ENCODE measurements at regions not wholly inside any gene's neighbourhood (a gene's known extent, or its start where the extent isn't known, plus 50 kb on each side); places are given as distances from the start of the nearest gene placed in this dataset.
"Not testable (repeated sequence)": the region's sequence is repeated elsewhere in the genome, so short reads cannot be mapped to it uniquely, and the experiment has no call there.

- not testable (repeated sequence) for H3K36me3 ChIP-seq (ENCODE audit: control insufficient read depth, insufficient read depth, low read length); H3K9ac ChIP-seq (ENCODE audit: low read depth, low read length); H3K27ac ChIP-seq (ENCODE audit: low read depth, low read length); H3K4me3 ChIP-seq (ENCODE audit: low read depth, low read length); H3K27me3 ChIP-seq (ENCODE audit: control insufficient read depth, insufficient read depth, low read length); H3K4me1 ChIP-seq (ENCODE audit: control insufficient read depth, insufficient read depth, low read length)
- H3K9me3 ChIP-seq (ENCODE audit: control insufficient read depth, insufficient read depth, low read length): peaks cover 11% of the 10 kb centered on the region; the same call in 1 of the 2 replicates
Measured at GRCh38 chr10:63980870-63981269, 459.7 kb downstream of the REEP3 start.

GRCh38 chr10:63984061-63984460 is 462.9 kb downstream of the REEP3 start:
- H3K9me3 ChIP-seq (ENCODE audit: control insufficient read depth, insufficient read depth, low read length): peaks cover 25% of the 10 kb centered on the region
- H3K4me1 ChIP-seq (ENCODE audit: control insufficient read depth, insufficient read depth, low read length); H3K9ac ChIP-seq (ENCODE audit: low read depth, low read length): not testable (repeated sequence)

GRCh38 chr10:63986536-63986935 is 465.3 kb downstream of the REEP3 start:
- no peaks in the 10 kb centered on the region for H3K4me1 ChIP-seq (ENCODE audit: control insufficient read depth, insufficient read depth, low read length)
- no peaks in the 10 kb centered on the region for H3K36me3 ChIP-seq (ENCODE audit: control insufficient read depth, insufficient read depth, low read length)
- H3K4me3 ChIP-seq (ENCODE audit: low read depth, low read length): no peak overlapping the region
- H3K9ac ChIP-seq (ENCODE audit: low read depth, low read length): no peak overlapping the region
- H3K9me3 ChIP-seq (ENCODE audit: control insufficient read depth, insufficient read depth, low read length): peaks cover 44% of the 10 kb centered on the region
- H3K27ac ChIP-seq (ENCODE audit: low read depth, low read length): no peak overlapping the region
- H3K27me3 ChIP-seq (ENCODE audit: control insufficient read depth, insufficient read depth, low read length): no peaks in the 10 kb centered on the region

More at GRCh38 chr10:63984061-63984460, 462.9 kb downstream of the REEP3 start:
- H3K36me3 ChIP-seq (ENCODE audit: control insufficient read depth, insufficient read depth, low read length); H3K27me3 ChIP-seq (ENCODE audit: control insufficient read depth, insufficient read depth, low read length); H3K27ac ChIP-seq (ENCODE audit: low read depth, low read length); H3K4me3 ChIP-seq (ENCODE audit: low read depth, low read length): not testable (repeated sequence)

- Histone ChIP-seq H3K36me3 (ENCODE audit: control insufficient read depth, insufficient read depth, low read length) (no peaks in the 10 kb centered on the region), H3K4me1 (ENCODE audit: control insufficient read depth, insufficient read depth, low read length) (no peaks in the 10 kb centered on the region), H3K27ac (ENCODE audit: low read depth, low read length) (no peak overlapping the region), H3K4me3 (ENCODE audit: low read depth, low read length) (no peak overlapping the region), H3K9me3 (ENCODE audit: control insufficient read depth, insufficient read depth, low read length) (peaks cover 44% of the 10 kb centered on the region), H3K9ac (ENCODE audit: low read depth, low read length) (no peak overlapping the region), H3K27me3 (ENCODE audit: control insufficient read depth, insufficient read depth, low read length) (no peaks in the 10 kb centered on the region)
Measured at GRCh38 chr10:63987212-63987611, 466.0 kb downstream of the REEP3 start.

- no peaks in the 10 kb centered on the region for H3K4me1 ChIP-seq (ENCODE audit: control insufficient read depth, insufficient read depth, low read length)
- H3K4me3 ChIP-seq (ENCODE audit: low read depth, low read length): no peak overlapping the region
- H3K9me3 ChIP-seq (ENCODE audit: control insufficient read depth, insufficient read depth, low read length): peaks cover 16% of the 10 kb centered on the region
- H3K27me3 ChIP-seq (ENCODE audit: control insufficient read depth, insufficient read depth, low read length): no peaks in the 10 kb centered on the region
- H3K27ac ChIP-seq (ENCODE audit: low read depth, low read length): no peak overlapping the region
- no peaks in the 10 kb centered on the region for H3K36me3 ChIP-seq (ENCODE audit: control insufficient read depth, insufficient read depth, low read length)
- no peak overlapping the region for H3K9ac ChIP-seq (ENCODE audit: low read depth, low read length)
Measured at GRCh38 chr10:63994371-63994770, 473.2 kb downstream of the REEP3 start.

- H3K9ac ChIP-seq (ENCODE audit: low read depth, low read length): no peak overlapping the region
- no peaks in the 10 kb centered on the region for H3K27me3 ChIP-seq (ENCODE audit: control insufficient read depth, insufficient read depth, low read length)
- peaks cover 20% of the 10 kb centered on the region for H3K9me3 ChIP-seq (ENCODE audit: control insufficient read depth, insufficient read depth, low read length)
- no peak overlapping the region for H3K27ac ChIP-seq (ENCODE audit: low read depth, low read length)
- H3K36me3 ChIP-seq (ENCODE audit: control insufficient read depth, insufficient read depth, low read length): no peaks in the 10 kb centered on the region
- peaks cover 2% of the 10 kb centered on the region; the same call in 1 of the 2 replicates for H3K4me1 ChIP-seq (ENCODE audit: control insufficient read depth, insufficient read depth, low read length)
- H3K4me3 ChIP-seq (ENCODE audit: low read depth, low read length): no peak overlapping the region
Measured at GRCh38 chr10:64007157-64007556, 486.0 kb downstream of the REEP3 start.

- Histone ChIP-seq H3K9me3 (ENCODE audit: control insufficient read depth, insufficient read depth, low read length) (peaks cover 17% of the 10 kb centered on the region), H3K27ac (ENCODE audit: low read depth, low read length) (no peak overlapping the region), H3K9ac (ENCODE audit: low read depth, low read length) (no peak overlapping the region), H3K4me3 (ENCODE audit: low read depth, low read length) (no peak overlapping the region), H3K4me1 (ENCODE audit: control insufficient read depth, insufficient read depth, low read length) (peaks cover 6% of the 10 kb centered on the region; the same call in 1 of the 2 replicates), H3K36me3 (ENCODE audit: control insufficient read depth, insufficient read depth, low read length) (no peaks in the 10 kb centered on the region), H3K27me3 (ENCODE audit: control insufficient read depth, insufficient read depth, low read length) (no peaks in the 10 kb centered on the region)
Measured at GRCh38 chr10:64010711-64011110, 489.5 kb downstream of the REEP3 start.

- no peaks in the 10 kb centered on the region for H3K27me3 ChIP-seq (ENCODE audit: control insufficient read depth, insufficient read depth, low read length)
- no peak overlapping the region; the same call in 1 of the 2 replicates for H3K4me3 ChIP-seq (ENCODE audit: low read depth, low read length)
- H3K36me3 ChIP-seq (ENCODE audit: control insufficient read depth, insufficient read depth, low read length): no peaks in the 10 kb centered on the region
- no peak overlapping the region for H3K27ac ChIP-seq (ENCODE audit: low read depth, low read length)
- no peak overlapping the region for H3K9ac ChIP-seq (ENCODE audit: low read depth, low read length)
- peaks cover 6% of the 10 kb centered on the region; the same call in 1 of the 2 replicates for H3K4me1 ChIP-seq (ENCODE audit: control insufficient read depth, insufficient read depth, low read length)
- H3K9me3 ChIP-seq (ENCODE audit: control insufficient read depth, insufficient read depth, low read length): peaks cover 4% of the 10 kb centered on the region; the same call in 1 of the 2 replicates
Measured at GRCh38 chr10:64011912-64012714, 490.9 kb downstream of the REEP3 start.

GRCh38 chr10:64014281-64014680 is 493.1 kb downstream of the REEP3 start:
- Histone ChIP-seq H3K4me1 (ENCODE audit: control insufficient read depth, insufficient read depth, low read length) (peaks cover 6% of the 10 kb centered on the region; the same call in 1 of the 2 replicates), H3K36me3 (ENCODE audit: control insufficient read depth, insufficient read depth, low read length) (no peaks in the 10 kb centered on the region), H3K4me3 (ENCODE audit: low read depth, low read length) (no peak overlapping the region), H3K9me3 (ENCODE audit: control insufficient read depth, insufficient read depth, low read length) (0 out of 2 replicates have a peak, but pooled peaks cover 3% of the 10 kb centered on the region), H3K9ac (ENCODE audit: low read depth, low read length) (no peak overlapping the region), H3K27me3 (ENCODE audit: control insufficient read depth, insufficient read depth, low read length) (no peaks in the 10 kb centered on the region), H3K27ac (ENCODE audit: low read depth, low read length) (no peak overlapping the region)

GRCh38 chr10:64023926-64024470 is 502.8 kb downstream of the REEP3 start:
- H3K9me3 ChIP-seq (ENCODE audit: control insufficient read depth, insufficient read depth, low read length): peaks cover 16% of the 10 kb centered on the region
- no peaks in the 10 kb centered on the region for H3K4me1 ChIP-seq (ENCODE audit: control insufficient read depth, insufficient read depth, low read length)
- H3K27me3 ChIP-seq (ENCODE audit: control insufficient read depth, insufficient read depth, low read length): no peaks in the 10 kb centered on the region
- H3K36me3 ChIP-seq (ENCODE audit: control insufficient read depth, insufficient read depth, low read length): no peaks in the 10 kb centered on the region
- no peak overlapping the region for H3K4me3 ChIP-seq (ENCODE audit: low read depth, low read length)
- H3K9ac ChIP-seq (ENCODE audit: low read depth, low read length): no peak overlapping the region
- H3K27ac ChIP-seq (ENCODE audit: low read depth, low read length): no peak overlapping the region

- H3K27ac ChIP-seq (ENCODE audit: low read depth, low read length): no peak overlapping the region
- H3K9me3 ChIP-seq (ENCODE audit: control insufficient read depth, insufficient read depth, low read length): 0 out of 2 replicates have a peak, but pooled peaks cover 5% of the 10 kb centered on the region
- H3K36me3 ChIP-seq (ENCODE audit: control insufficient read depth, insufficient read depth, low read length): no peaks in the 10 kb centered on the region
- H3K27me3 ChIP-seq (ENCODE audit: control insufficient read depth, insufficient read depth, low read length): no peaks in the 10 kb centered on the region
- no peaks in the 10 kb centered on the region for H3K4me1 ChIP-seq (ENCODE audit: control insufficient read depth, insufficient read depth, low read length)
- no peak overlapping the region for H3K9ac ChIP-seq (ENCODE audit: low read depth, low read length)
- no peak overlapping the region for H3K4me3 ChIP-seq (ENCODE audit: low read depth, low read length)
Measured at GRCh38 chr10:64033711-64034110, 512.5 kb downstream of the REEP3 start.
